MM.1S (cell line): ENCODE measurements at regions not wholly inside any gene's neighbourhood (a gene's known extent, or its start where the extent isn't known, plus 50 kb on each side); places are given as distances from the start of the nearest gene placed in this dataset.

Experiments
- CTCF ChIP-seq: fragments of 300-600 bp; sonication (generic); IDR thresholded peaks from 2 replicates; pipeline ENCODE4 v1.5.1; 2016; ENCODE audit warnings: antibody characterized with exemption, low read length, mixed read lengths
- EZH2phosphoT487 ChIP-seq: fragments of 300-600 bp; sonication (generic); IDR thresholded peaks from 2 replicates; pipeline ENCODE4 v1.6.1; 2018; ENCODE audit warnings: antibody characterized with exemption, low read length

DNA sequence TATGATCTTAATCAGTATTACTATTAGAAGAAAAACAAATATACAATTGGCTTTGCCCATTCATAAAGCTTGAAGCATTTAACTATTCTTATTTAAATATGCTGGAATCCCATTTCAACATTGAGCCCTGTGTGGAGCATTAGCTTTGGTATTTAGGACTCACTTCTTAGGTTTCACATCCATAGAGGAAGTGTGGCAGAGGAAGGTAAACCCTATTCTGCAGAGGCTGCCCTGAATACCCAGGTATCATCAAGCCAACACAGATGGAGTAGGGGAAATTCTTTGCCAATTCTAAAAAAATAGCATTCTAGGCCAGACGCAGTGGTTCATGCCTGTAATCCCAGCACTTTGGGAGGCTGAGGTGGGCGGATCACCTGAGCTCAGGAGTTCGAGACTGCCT is 361.5 kb downstream of the FIGN start:
- no peak for TF ChIP-seq CTCF
- no peak for TF ChIP-seq EZH2phosphoT487
